KMS-11 (cell line): ENCODE measurements at regions not wholly inside any gene's neighbourhood (a gene's known extent, or its start where the extent isn't known, plus 50 kb on each side); places are given as distances from the start of the nearest gene placed in this dataset.

Experiments used
- H2AFZ ChIP-seq: fragments of 200-600 bp; sonication (generic); 2 replicates; pipeline ENCODE4 v1.6.1; 2016; ENCODE audit warnings: antibody characterized with exemption, mixed run types, low read depth
- H3K27ac ChIP-seq: fragments of 200-600 bp; sonication (generic); 2 replicates; pipeline ENCODE4 v1.6.1; 2016; ENCODE audit warnings: mild to moderate bottlenecking, mixed run types
- H3K27me3 ChIP-seq: fragments of 200-600 bp; sonication (generic); 2 replicates; pipeline ENCODE4 v1.6.1; 2017; ENCODE audit warnings: mild to moderate bottlenecking, low read depth, mixed run types, moderate library complexity; ENCODE audit not compliant: insufficient read depth
- H3K36me3 ChIP-seq: fragments of 200-600 bp; sonication (generic); 2 replicates; pipeline ENCODE4 v1.6.1; 2017; ENCODE audit warnings: mild to moderate bottlenecking, mixed run types; ENCODE audit not compliant: insufficient read depth
- H3K4me1 ChIP-seq: fragments of 200-600 bp; sonication (generic); 2 replicates; pipeline ENCODE4 v1.6.1; 2016; ENCODE audit warnings: mild to moderate bottlenecking, low read depth, mixed run types; ENCODE audit not compliant: poor library complexity, severe bottlenecking
- H3K4me2 ChIP-seq: fragments of 200-600 bp; sonication (generic); 2 replicates; pipeline ENCODE4 v1.7.0; 2016; ENCODE audit warnings: mild to moderate bottlenecking, mixed run types
- H3K4me3 ChIP-seq: fragments of 200-600 bp; sonication (generic); IDR thresholded peaks from 2 replicates; pipeline ENCODE4 v1.6.1; 2017; ENCODE audit warnings: low read depth, low read length, mixed read lengths; ENCODE audit not compliant: insufficient read depth
- H3K79me2 ChIP-seq: fragments of 200-600 bp; sonication (generic); 2 replicates; pipeline ENCODE4 v1.6.1; 2016; ENCODE audit warnings: low read depth, mixed run types; ENCODE audit not compliant: insufficient read depth
- H3K9ac ChIP-seq: fragments of 200-600 bp; sonication (generic); 2 replicates; pipeline ENCODE4 v1.6.1; 2016; ENCODE audit warnings: mild to moderate bottlenecking, mixed run types
- H4K20me1 ChIP-seq: fragments of 200-600 bp; sonication (generic); 2 replicates; pipeline ENCODE4 v1.6.1; 2016; ENCODE audit warnings: mild to moderate bottlenecking, mixed run types; ENCODE audit not compliant: insufficient read depth
- CTCF ChIP-seq: fragments of 200-600 bp; sonication (generic); conservative IDR thresholded peaks from 2 replicates; pipeline ENCODE4 v1.6.1; 2017; ENCODE audit warnings: low read depth, mild to moderate bottlenecking, antibody characterized with exemption, low read length, moderate library complexity, mixed read lengths

GRCh38 chr22:35170716-35171697, 86.3 kb upstream of the HMGXB4 start:
- TF ChIP-seq CTCF = no peak

DNA sequence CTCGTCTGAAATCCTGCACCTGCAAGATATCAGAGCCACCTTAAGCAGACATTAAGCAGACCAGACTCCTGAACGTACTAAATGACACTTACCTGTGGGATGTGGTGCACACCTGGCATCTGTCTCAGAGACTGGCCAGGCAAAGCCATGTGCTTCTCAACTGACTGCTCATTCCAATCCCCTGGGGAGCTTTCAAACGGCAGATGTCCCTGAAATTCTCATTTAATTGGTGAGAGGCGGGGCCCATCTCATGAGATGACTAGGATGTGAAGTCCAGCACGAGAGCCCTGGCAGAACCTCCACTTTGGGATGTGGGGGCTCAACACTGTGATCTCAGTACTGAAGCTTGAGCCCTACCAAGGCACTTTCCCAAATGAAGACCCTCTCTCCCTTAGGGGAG, 84.9 kb upstream of the HMGXB4 start:
- Histone ChIP-seq H3K79me2 (no peaks in the 10 kb centered on the region), H3K36me3 (no peaks in the 10 kb centered on the region), H3K4me2 (no peak overlapping the region), H4K20me1 (no peaks in the 10 kb centered on the region), H3K9ac (no peak overlapping the region), H3K27ac (no peak overlapping the region), H3K4me3 (no peak overlapping the region), H3K27me3 (no peaks in the 10 kb centered on the region), H2AFZ (no peak overlapping the region), H3K4me1 (no peaks in the 10 kb centered on the region)
- TF ChIP-seq CTCF = no peak

More at GRCh38 chr22:35170716-35171697, 86.3 kb upstream of the HMGXB4 start:
- H3K4me1 ChIP-seq = no peaks in the 10 kb centered on the region
- H3K27me3 ChIP-seq = no peaks in the 10 kb centered on the region
- H3K4me2 ChIP-seq = no peak overlapping the region
- no peak overlapping the region for H2AFZ ChIP-seq
- no peaks in the 10 kb centered on the region for H3K79me2 ChIP-seq
- H4K20me1 ChIP-seq = no peaks in the 10 kb centered on the region
- no peak overlapping the region for H3K4me3 ChIP-seq
- H3K9ac ChIP-seq = no peak overlapping the region
- no peaks in the 10 kb centered on the region for H3K36me3 ChIP-seq
- no peak overlapping the region for H3K27ac ChIP-seq

DNA sequence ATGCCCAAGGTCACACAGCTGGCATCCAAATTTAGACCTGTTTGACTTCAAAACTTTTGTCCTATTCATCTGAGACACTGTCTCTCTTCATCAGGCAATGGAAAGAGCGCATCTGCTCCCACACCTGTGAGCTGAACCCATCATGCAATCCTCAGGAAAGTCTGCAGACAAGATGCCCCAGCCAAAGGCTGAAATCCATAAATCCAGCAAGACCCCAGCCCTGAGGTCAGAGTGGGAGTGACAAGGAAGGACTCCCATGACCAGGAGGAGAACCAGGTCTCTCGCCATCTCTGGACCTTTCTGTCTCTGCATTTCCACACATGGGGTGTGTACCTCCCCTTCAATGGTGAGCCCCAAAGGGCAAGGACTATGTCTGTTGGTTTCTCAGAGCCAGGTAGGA, 83.6 kb upstream of the HMGXB4 start:
- Histone ChIP-seq H3K79me2 (no peaks in the 10 kb centered on the region), H3K9ac (no peak overlapping the region), H3K4me1 (no peaks in the 10 kb centered on the region), H3K4me2 (no peak overlapping the region), H3K4me3 (no peak overlapping the region), H3K27ac (no peak overlapping the region), H2AFZ (no peak overlapping the region), H3K27me3 (no peaks in the 10 kb centered on the region), H3K36me3 (no peaks in the 10 kb centered on the region), H4K20me1 (no peaks in the 10 kb centered on the region)
- no peak for TF ChIP-seq CTCF

GRCh38 chr22:35174401-35175038, 82.8 kb upstream of the HMGXB4 start:
- Histone ChIP-seq H4K20me1 (no peaks in the 10 kb centered on the region), H3K4me3 (no peak overlapping the region), H3K4me1 (no peaks in the 10 kb centered on the region), H3K27me3 (no peaks in the 10 kb centered on the region), H3K79me2 (no peaks in the 10 kb centered on the region), H3K9ac (no peak overlapping the region), H3K36me3 (no peaks in the 10 kb centered on the region), H3K27ac (no peak overlapping the region), H3K4me2 (no peak overlapping the region), H2AFZ (no peak overlapping the region)
- no peak for TF ChIP-seq CTCF
